GM21529 (cell line): ENCODE measurements at regions not wholly inside any gene's neighbourhood (a gene's known extent, or its start where the extent isn't known, plus 50 kb on each side); places are given as distances from the start of the nearest gene placed in this dataset.

ENCODE experiments used
- ATAC-seq: cut with Tn5 transposase; IDR thresholded peaks from one replicate; pipeline ENCODE4 v1.9.1; 2021; ENCODE audit not compliant: unreplicated experiment

GRCh38 chr15:98382139-98382538, 266.2 kb upstream of the IGF1R start:
- ATAC-seq: no peak

- ATAC-seq: no peak
Measured at GRCh38 chr15:98383571-98383970, 264.8 kb upstream of the IGF1R start.

GRCh38 chr15:98384328-98385029, 263.9 kb upstream of the IGF1R start:
- no peak for ATAC-seq

GRCh38 chr15:98385752-98386381, 262.5 kb upstream of the IGF1R start:
- no peak for ATAC-seq

- no peak for ATAC-seq
Measured at GRCh38 chr15:98386561-98386960, 261.8 kb upstream of the IGF1R start.

GRCh38 chr15:98387866-98388265, 260.5 kb upstream of the IGF1R start:
- ATAC-seq: no peak

- no peak for ATAC-seq
Measured at GRCh38 chr15:98390946-98391530, 257.3 kb upstream of the IGF1R start.

GRCh38 chr15:98391568-98391967, 256.8 kb upstream of the IGF1R start:
- no peak for ATAC-seq

- ATAC-seq: no peak
Measured at GRCh38 chr15:98393471-98393870, 254.9 kb upstream of the IGF1R start.

GRCh38 chr15:98394546-98394945, 253.8 kb upstream of the IGF1R start:
- ATAC-seq: no peak

GRCh38 chr15:98395974-98396610, 252.2 kb upstream of the IGF1R start:
- no peak for ATAC-seq

- ATAC-seq: no peak
Measured at GRCh38 chr15:98397419-98397818, 250.9 kb upstream of the IGF1R start.

GRCh38 chr15:98398056-98398455, 250.3 kb upstream of the IGF1R start:
- no peak for ATAC-seq

GRCh38 chr15:98398886-98399285, 249.5 kb upstream of the IGF1R start:
- no peak for ATAC-seq

GRCh38 chr15:98400120-98400519, 248.2 kb upstream of the IGF1R start:
- ATAC-seq: no peak

- ATAC-seq: no peak
Measured at GRCh38 chr15:98401029-98401428, 247.3 kb upstream of the IGF1R start.

GRCh38 chr15:98402486-98402885, 245.9 kb upstream of the IGF1R start:
- ATAC-seq: no peak

GRCh38 chr15:98403169-98403568, 245.2 kb upstream of the IGF1R start:
- ATAC-seq: no peak

- no peak for ATAC-seq
Measured at GRCh38 chr15:98403569-98403968, 244.8 kb upstream of the IGF1R start.

GRCh38 chr15:98405013-98405412, 243.3 kb upstream of the IGF1R start:
- no peak for ATAC-seq

- no peak for ATAC-seq
Measured at GRCh38 chr15:98408231-98408630, 240.1 kb upstream of the IGF1R start.

- ATAC-seq: no peak
Measured at GRCh38 chr15:98410328-98410727, 238.0 kb upstream of the IGF1R start.
